Stimulated activated CD4-positive, alpha-beta T cell treated with anti-CD3 and anti-CD28 coated beads, Interleukin-2, amount 100 ng/mL, for 4 hours (primary cell): ENCODE measurements at regions not wholly inside any gene's neighbourhood (a gene's known extent, or its start where the extent isn't known, plus 50 kb on each side); places are given as distances from the start of the nearest gene placed in this dataset.

Experiments
- DNase-seq: peaks from one replicate; pipeline ENCODE4 v3.0.0-alpha.2; 2020; ENCODE audit warnings: low read depth

DNA sequence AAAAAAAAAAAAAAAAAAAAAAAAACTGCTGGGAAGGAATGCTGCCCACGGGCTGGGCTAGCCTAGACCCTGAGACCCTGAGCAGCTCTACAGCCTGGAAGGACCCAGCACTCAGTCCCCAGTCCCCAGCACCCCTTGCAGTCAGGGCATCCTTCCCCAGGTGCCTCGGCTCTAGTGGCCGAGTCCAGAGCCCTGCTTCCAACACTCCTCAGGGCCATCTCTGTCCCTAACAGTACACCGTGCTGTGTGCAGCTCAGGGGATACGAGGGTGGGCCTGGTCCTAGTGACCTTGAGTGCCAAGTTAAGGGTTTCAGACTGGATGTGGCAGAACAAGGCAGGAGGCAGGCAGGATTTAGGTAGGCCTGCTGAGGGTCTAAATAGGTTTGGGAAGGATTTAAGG, 50.2 kb upstream of the LRP8 start:
- DNase-seq = no peak

DNA sequence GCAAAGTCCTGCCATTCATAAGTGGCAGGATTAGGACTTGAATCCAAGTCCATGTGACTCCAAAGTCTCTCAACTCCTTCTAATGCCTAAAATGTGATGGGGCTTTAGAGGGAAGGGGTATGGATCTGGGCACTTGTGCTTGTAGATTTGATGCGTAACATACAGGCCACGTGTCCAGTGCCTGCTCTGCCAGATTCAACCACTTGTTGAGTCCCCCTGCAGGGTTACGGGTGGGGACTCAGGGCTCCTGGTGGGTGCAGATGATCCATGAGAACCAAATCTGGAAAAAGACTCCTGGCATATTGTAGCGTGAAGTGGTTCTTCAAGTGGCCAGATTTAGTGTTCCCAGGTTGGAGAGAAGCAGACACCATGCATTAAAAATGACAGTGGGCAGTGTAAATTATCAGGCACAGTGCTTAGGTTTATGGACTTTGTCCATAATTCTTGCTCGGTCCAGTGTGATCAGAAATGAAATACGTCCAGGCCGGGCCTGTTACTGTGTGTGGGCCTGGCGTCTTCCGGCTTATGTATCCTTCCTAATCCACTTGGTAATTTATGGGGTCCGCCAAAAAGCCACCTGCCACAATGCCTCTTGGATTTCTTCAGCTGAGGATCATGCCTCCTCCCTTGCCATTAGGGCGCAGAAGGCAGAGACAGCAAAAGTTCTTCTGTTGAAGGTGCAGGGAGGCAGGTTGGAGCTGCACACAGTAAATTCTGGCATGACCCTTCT, 51.2 kb upstream of the LRP8 start:
- no peak for DNase-seq

DNA sequence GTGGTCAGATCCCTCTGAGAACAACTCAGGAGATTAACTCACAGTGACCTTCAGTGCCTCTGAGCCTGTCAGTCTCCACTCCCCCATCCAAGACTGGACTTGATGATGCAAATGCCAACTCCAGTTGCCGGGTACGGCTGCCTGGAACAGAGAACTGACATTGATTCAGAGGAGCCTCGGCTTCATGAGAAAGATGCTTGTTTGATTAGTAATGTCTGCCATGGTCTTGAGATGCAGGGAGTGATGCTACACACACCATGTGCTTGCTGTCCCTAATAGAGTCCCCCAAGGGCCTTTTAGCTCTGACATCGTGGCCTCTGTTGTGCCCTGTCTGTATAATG, 51.8 kb upstream of the LRP8 start:
- no peak for DNase-seq

DNA sequence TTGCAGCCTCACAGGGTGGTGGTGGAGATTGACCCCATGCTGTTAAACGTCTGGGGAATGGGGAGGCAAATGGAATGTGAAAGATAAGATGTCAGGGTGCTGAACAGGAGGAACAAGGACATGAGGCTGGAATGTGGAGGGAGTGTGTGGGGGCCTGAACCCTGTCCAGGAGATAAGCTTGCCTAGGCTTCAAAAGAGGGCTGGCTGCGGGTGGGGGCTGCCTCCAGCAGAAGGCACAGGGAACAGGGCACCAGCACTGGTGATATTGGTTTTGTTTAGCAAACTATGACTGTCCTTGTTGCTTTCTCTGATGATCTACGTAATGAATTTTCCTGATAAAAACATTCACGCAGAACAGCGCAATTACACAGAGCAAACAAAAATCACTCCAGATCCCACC, 52.4 kb upstream of the LRP8 start:
- DNase-seq = no peak

DNA sequence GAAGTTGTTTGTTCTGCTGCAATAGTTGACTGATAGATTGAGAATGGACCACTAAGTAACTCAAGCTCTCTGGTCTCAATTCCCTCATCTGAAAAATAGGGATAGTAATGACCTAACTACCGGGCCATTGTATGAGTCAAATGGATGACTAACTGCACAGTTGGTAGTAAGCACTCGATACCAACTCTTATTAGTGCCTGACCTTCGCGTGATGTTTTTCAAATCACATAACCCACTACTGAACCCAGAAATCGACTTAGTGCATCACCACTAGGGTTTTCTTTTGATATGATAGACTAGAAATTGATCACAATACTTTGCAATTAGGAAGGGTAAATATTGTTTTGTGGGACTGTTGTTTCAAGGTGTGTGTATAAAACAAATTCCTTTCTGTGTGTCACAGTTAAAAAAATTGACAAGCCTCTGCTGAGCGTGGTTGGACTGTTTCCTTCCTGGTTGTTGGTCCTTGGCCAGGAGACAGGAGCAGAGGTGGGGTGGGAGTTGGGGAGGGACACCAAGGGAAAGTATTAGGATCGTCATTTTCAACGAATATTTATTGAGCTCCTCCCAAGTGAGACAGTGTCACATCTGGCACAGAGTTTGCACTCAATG, 54.0 kb upstream of the LRP8 start:
- no peak for DNase-seq

DNA sequence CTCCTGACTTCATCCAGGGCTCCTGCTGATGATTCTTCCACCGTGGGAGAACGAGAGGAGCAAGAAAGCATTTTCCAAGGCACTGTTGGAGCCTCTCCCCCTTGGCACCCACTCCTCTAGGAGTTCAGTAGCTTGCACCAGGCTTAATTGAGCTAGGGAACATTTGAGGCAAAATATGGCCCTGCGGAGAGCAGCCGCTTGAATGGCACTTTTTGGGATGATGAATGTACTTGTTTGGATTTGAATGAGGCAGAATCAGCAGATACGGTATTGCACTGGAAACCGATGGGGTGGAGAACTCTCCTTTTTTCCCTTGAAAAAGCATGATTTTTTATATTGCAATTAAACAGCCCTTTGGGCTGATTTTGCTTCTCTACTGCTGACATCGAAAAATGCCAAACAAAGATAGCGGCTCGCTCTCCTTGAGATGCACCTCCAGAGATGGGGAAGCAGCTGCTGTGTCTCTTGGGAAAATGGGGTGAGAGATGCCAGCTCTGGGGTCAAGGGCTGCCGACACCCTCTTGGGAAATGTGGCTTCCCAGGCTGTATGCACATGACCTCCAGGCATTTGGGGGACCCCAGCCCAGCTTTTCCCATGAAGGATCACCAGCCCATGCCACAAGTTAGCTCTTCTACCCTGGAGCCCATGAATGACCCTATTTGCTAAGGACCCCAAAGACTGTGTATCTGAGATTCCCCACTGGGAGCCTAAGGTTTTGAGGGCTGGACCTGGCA, 55.4 kb upstream of the LRP8 start:
- DNase-seq = no peak

DNA sequence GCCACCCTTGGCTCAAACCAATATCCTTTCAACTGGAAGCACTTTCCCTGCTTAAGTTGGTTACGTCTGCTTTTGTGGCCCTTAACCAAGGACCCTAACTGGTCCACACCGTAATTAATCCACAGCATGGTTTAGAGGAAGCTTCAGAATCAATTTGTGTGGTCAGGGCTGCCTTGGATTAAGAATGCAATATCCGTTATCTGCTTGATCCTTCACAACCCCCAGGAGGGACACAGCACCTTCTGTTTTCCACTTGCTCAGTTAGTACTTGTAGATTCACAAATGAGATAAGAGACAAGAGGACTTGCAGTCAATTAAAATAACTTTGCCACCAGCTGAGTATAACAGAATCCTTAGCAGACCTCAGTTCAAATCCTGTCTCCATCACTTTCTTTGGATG, 56.9 kb upstream of the LRP8 start:
- no peak for DNase-seq

DNA sequence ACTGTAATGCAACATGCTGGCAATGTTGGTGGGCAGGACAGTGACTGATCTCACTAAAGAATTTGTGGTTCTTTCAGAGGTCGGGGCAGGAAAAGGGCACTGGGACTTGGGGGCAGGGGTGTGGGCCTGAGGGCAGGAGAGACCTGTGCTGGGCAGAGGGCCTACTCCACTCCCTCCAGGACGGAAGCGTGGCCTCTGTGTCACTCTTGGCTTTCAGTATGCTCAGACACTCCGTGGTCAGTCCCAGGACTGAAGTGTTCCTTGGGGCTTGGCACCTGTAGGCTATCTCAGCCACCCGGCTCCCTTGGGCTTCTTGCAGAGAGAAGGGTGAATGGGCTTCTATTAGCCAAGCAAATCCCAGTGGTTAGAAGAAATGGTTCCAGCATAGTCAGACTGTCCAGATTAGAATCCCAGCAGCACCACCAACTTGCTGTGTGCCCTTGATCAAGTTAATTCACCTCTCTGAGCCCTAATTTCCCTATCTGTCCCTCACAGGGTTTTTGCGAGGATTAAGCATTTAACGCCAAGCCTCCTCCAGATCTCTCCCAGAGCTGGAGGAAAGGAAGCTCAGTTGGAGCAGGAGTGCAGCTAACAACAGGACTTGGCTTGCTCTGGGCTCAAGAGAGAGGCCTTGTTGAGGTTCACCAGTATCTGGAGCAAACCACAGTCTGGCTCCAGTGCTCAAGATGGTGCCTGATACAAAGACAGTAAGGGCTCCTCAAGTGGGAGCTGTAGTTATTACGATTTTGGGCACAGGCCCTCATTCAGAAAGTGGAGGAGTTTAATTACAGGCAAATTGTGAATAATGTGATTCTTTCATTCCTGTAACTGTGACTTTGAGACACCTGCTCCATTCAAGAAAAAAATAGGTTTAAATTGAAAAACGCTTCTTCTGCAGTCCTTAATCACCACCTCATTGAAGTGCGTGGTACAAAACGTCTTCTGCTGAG, 57.7 kb upstream of the LRP8 start:
- DNase-seq = no peak

DNA sequence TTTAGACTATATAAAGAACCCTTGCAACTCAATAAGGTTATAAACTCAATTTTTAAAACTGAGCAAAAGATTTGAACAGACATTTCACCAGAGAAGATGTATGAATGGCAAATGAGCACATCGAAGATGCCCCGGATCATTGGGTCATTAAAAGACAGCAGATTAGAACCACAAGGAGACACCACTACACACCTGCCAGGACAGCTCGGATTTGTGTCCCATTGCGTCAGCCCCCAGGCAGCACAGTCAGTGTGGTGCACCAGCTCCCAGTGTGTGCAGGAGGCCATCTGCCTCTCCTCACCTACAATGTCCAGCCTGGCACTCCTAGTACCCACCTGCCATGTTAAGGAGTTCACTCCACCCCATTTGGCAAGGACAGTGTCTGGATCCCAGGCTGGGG, 61.1 kb upstream of the LRP8 start:
- no peak for DNase-seq

DNA sequence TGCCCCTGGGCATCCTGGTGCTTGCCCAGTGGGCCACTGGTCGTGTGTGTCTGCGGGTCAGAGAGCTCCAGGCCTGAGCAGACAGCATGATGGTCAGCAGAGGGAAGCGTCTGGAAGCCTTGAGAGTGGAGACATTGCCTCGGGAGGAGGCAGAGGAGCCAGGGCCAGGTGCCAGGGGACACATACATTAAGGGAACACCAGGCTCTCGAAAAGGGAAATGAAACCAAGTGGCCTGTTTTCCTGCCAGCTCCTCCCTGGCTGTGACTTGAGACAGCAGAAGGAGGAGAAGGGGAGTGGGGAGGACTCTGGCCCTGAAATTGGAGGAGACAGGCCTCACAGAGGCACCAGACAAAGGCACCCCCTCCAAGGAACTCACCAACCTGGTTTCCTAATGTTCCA, 62.4 kb upstream of the LRP8 start:
- DNase-seq = no peak

DNA sequence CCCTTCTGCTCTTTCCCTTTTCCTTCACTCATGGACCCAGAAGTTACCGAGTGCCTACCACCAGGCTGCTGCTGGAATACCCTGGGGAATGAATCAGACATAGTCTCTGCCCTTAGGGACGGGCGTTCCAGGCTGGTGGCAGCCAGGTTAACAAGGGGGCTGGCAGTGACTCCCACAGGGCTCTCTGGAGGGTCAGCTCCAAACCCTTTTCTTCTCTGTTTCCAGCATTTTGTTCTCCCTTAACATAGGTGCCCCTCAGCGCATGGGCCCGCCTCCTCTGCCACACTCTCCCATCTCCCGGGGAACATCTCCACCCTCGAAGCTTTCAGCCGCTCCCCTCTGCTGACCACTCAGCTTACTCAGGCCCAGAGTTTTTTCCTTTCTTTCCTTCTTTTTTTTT, 62.9 kb upstream of the LRP8 start:
- no peak for DNase-seq

DNA sequence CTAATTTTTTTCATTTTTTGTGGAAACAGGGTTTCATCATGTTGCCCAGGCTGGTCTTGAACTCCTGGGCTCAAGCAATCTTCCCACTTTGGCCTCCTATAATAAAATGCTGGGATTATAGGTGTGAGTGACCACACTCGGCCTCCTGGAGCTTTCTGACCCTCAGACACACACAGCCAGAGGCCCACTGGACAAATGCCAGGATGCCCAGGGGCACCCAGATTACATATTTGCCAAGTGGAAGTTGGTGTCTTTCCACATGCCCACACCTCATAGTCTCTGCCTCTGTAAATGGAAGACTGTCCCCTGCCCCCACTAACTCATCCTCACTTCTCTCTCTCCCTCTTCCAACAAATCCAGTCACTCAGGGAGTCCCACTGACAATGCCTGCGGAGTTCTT, 63.4 kb upstream of the LRP8 start:
- no peak for DNase-seq

DNA sequence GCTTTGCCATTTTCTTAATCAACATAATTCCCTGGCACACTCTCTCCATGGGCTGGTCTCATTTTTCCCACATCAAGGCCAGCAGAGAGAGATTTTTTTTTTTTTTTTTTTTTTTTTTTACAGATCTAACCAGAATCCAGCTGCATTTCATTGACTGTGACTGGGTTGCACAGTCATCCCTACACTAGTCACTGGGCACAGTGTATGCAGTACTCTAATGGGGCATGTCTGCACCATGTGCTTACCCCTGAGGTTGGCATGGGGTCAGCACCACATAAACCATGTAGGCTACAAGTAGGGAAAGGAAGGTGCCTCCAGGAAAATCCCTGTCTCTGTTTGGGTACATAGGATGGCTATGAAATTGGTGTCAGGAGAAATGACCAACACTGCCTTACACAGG, 64.1 kb upstream of the LRP8 start:
- DNase-seq = no peak

DNA sequence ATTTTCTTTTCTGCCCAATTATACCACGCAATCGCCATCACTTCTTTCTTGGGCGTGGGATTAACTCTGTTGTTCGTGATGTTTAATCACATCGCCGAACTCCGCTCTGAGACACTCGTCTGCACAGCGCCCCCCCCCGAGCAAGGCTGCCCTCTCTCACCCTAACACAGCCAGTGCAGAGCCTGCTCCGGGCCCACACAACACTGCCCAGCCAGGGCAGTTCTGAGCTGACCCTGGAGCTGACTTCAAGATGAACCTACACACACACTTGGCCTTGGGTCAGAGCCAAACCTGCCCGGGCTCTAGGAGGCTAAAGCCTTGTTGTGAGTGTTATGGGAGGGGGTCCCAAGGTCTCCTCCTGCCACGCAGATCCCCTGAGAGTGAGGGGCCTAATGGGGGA, 64.6 kb upstream of the LRP8 start:
- no peak for DNase-seq

DNA sequence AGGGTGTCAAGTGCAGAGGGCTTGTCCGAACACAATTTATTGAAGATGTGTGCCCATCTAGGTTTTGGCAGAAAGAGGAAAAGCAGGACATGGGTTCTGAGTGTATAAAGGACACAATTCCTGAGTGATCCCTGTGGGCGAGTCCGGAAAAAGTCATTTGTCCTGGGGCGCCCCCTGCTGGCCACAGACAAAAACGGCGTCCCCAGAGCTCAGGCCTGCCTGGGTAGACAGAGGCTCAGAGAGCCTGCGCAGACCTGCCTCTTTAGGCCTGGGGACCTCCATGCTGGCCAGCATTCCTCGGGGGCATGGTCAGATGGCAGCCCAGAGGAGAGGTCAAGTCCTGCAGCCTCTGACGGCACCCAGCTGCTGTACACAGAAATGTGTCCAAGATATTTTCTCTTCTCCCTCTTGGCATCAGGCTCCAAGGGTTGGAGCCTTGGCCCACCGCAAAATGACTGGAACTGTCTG, 65.5 kb upstream of the LRP8 start:
- DNase-seq = peak; percentile 50

DNA sequence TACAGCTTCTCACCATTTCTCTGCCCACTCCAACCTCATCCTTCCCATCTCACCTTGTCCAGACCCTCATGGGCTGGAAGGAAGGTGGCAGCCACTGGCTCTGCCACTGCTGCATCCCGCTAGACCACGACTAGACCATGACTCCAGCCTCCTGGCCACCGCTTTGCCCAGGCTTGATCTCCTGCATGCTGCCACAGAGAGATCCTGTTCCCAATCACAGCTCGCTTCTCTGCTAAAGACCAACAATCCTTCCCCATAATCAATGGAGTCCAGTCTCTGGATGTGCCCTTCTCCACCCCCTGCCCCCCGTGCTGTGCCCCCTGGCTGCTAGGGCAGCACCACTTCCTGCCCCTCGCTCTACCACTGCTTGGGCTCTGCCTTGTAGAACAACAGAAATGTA, 64.9 kb upstream of the DMRTB1 start:
- no peak for DNase-seq

DNA sequence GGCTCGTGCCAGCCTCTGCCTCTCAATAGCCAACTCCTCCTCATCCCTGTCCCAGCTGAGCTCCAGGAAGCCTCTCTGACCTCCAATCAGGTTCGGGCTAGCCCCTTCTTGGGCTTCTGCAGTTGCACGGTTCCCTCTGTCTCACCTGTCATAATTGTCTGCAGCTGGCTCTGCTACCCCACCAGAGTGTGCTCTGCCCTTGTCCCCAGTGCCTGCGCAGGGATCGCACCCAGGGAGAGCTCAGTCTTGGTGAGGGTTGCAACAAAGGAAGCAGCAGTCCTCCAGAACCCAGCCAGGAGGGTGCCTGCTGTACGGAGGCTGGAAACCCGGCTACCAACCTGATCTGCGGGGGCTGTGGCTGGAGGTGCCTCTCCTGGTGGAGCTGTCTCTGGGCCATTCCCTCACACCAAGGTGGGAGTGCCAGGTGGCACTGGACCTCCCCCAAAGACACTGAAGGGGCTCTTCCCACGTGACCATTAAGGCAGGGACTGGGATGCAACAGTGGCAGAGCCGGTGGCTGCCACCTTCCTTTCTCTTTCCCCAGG, 63.5 kb upstream of the DMRTB1 start:
- DNase-seq = no peak

DNA sequence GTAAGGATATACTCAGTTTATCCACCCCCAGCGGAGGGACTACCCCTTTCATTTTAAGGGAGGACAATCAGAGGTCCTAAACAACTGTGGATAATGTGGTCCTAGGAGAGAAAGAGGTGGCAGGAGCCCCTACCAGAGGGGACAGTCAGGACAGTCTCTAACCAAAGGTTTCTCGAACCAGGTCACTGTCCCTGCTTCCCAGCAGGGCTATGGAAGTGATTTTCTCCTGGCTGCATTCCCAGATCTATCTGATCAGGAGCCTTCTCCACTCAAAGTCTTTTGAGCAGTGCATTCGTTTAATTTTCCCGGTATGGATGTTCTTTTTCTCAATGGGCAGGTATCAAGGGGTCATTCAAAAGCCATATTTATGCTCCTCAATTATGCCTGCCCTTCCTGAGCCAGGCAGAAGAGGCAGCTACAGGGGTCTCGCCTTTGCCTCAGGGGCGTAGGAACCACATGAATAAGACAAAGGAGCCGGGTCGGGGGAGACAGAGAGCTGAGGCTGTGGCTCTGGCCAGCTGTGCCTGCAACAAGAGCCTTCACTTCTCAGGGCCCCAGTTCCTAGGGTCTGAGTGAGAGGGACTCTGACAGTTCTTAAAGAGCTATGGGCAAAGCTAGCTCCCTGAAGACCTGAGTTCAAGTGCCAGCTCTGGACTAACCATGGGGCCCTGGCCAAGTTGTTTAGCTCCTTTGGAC, 62.5 kb upstream of the DMRTB1 start:
- no peak for DNase-seq

DNA sequence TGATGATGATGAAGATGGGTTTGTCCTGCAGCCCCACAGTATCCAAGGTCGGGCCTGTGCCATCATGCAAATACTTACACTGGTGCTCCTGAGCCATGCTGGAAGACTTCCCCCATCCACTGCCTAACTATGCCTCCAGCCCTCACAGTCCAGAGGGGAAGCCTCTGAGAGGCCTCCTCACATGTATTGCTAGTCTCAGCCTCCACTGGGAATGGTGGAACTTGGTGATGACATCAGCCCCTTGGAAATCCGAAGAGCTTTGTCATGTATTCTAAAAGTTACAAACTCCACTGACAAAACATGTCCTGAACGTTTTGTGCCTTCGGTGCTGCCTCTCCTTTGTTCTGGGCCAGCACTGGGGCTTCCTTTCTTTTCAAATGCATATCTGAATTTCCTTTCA, 61.1 kb upstream of the DMRTB1 start:
- DNase-seq = no peak

DNA sequence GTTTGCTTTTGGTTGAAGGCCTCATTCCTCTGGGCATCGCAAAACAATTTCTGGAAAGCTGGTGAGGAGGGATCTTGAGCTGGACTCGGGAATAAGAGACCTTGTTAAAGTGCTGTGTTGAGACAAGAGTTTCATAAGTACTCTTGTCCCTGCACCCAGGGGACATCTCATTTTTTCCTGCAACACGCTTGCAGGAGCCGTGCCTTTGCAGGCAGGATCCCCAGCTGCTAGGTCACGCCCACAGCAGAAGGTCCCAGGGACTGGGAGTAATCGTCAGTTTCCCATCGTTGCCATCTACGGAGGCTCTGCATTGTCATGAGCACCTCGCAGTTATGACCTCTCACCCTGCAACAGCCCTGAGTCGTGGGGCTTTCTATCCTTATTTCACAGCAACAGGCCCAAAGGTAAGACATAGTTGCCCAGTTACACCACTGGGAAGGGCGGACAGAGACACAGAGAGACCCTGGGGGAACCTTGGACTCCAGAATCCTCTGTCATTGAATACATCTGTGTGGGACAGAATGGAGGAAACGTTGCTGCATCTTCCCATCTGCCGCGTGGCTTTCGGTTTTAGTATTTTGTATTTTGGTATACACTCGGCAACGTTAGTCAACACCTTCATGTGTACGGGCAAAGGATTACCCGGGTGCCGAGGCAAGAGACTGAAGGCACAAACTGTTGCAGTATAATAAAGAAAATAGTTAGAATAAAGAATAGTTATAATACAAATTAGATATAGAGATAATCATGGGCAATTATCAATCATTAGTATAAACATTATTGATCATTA, 60.4 kb upstream of the DMRTB1 start:
- DNase-seq = no peak
